ENCODE measurements at regions not wholly inside any gene's neighbourhood (a gene's known extent, or its start where the extent isn't known, plus 50 kb on each side); places are given as distances from the start of the nearest gene placed in this dataset.

DNA sequence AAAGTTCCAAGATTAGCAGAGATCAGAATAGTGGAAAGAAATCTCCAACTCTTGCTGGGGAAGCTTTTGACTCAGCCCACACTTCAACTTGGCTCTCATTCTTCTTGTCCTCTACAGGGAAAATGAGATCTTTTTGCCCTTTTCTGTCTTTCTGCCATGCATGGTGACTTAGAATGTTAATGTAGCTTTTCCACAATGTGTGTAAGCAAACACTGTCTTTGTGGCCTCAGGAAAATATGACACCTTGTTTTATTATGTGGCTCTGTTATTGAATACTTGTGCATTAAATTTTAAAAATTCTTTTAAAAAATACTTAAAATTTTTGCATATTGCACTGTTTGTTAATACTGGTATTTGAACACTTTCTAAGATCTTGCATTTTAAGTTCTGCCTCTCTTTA is 65.4 kb upstream of the WDR75 start:
- Histone ChIP-seq H3K9ac (ENCODE audit: control insufficient read depth, extremely low read depth, insufficient read depth, low read length) (no peak overlapping the region), H4K20me1 (ENCODE audit: control insufficient read depth, extremely low read depth, insufficient read depth, low read length) (no peaks in the 10 kb centered on the region), H3K36me3 (ENCODE audit: control insufficient read depth in 2 of 2, extremely low read depth in 1 of 2, insufficient read depth in 2 of 2, low read length in 2 of 2) (no peaks in the 10 kb centered on the region), H3K4me3 (ENCODE audit: control insufficient read depth in 2 of 3, extremely low read depth in 1 of 3, insufficient read depth in 2 of 3, low read depth in 1 of 3, low read length in 3 of 3) (no peak overlapping the region), H3K9me1 (ENCODE audit: control insufficient read depth, extremely low read depth, insufficient read depth, low read length) (no peaks in the 10 kb centered on the region), H2AFZ (ENCODE audit: control insufficient read depth, low read length) (no peak overlapping the region), H3K27me3 (ENCODE audit: control insufficient read depth, extremely low read depth, insufficient read depth, low read length) (no peaks in the 10 kb centered on the region), H3K9me3 (ENCODE audit: control insufficient read depth, low read depth, low read length) (no peaks in the 10 kb centered on the region), H3K4me1 (ENCODE audit: control insufficient read depth, extremely low read depth, insufficient read depth, low read length) (peaks cover 22% of the 10 kb centered on the region), H3K27ac (ENCODE audit: control insufficient read depth, insufficient read depth, low read length) (no peak overlapping the region), H3K79me2 (ENCODE audit: control insufficient read depth, insufficient read depth, low read length) (no peaks in the 10 kb centered on the region), H3K4me2 (ENCODE audit: control insufficient read depth, extremely low read depth, insufficient read depth, low read depth, low read length) (no peak overlapping the region)
- DNase-seq (ENCODE audit: low read depth, low spot score) (no peak), FAIRE-seq (no peak)
- TF ChIP-seq EZH2 (IDR thresholded peaks at IDR 0.05; ENCODE audit: low read length): no peak
- dilution Hi-C loops (cut with MboI; ENCODE audit: extremely low pct_ligation_motif_present, low sequenced_read_pairs): no loop called here

DNA sequence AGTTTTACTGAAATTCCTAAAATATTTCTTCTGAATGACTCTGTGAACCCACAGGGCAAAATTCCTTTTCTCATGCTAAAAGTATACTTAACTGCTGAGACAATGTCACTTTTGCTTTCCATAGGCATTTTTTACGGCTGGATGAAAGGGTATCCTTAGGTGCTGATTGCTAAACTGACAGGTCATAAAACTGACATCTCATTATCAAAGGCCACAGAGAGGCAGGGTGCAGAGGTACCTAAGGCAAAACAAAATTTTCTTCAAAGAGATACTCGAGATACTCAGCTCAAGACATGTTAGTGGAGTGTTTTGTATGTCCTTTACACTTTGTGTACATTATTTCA is 62.0 kb upstream of the WDR75 start:
- Histone ChIP-seq H2AFZ (ENCODE audit: control insufficient read depth, low read length) (peak overlapping the region; percentile 47), H3K27me3 (ENCODE audit: control insufficient read depth, extremely low read depth, insufficient read depth, low read length) (no peaks in the 10 kb centered on the region), H3K4me1 (ENCODE audit: control insufficient read depth, extremely low read depth, insufficient read depth, low read length) (peaks cover 19% of the 10 kb centered on the region), H4K20me1 (ENCODE audit: control insufficient read depth, extremely low read depth, insufficient read depth, low read length) (no peaks in the 10 kb centered on the region), H3K9me1 (ENCODE audit: control insufficient read depth, extremely low read depth, insufficient read depth, low read length) (no peaks in the 10 kb centered on the region), H3K27ac (ENCODE audit: control insufficient read depth, insufficient read depth, low read length) (peak overlapping the region; percentile 45), H3K79me2 (ENCODE audit: control insufficient read depth, insufficient read depth, low read length) (no peaks in the 10 kb centered on the region), H3K9me3 (ENCODE audit: control insufficient read depth, low read depth, low read length) (no peaks in the 10 kb centered on the region), H3K36me3 (ENCODE audit: control insufficient read depth in 2 of 2, extremely low read depth in 1 of 2, insufficient read depth in 2 of 2, low read length in 2 of 2) (no peaks in the 10 kb centered on the region), H3K9ac (ENCODE audit: control insufficient read depth, extremely low read depth, insufficient read depth, low read length) (no peak overlapping the region), H3K4me3 (ENCODE audit: control insufficient read depth in 2 of 3, extremely low read depth in 1 of 3, insufficient read depth in 2 of 3, low read depth in 1 of 3, low read length in 3 of 3) (peak overlapping the region in 2 of 3 experiments; percentile 33 to 42), H3K4me2 (ENCODE audit: control insufficient read depth, extremely low read depth, insufficient read depth, low read depth, low read length) (peak overlapping the region; percentile 66)
- dilution Hi-C loops (cut with MboI; ENCODE audit: extremely low pct_ligation_motif_present, low sequenced_read_pairs): no loop called here
- TF ChIP-seq, protein P1, sequence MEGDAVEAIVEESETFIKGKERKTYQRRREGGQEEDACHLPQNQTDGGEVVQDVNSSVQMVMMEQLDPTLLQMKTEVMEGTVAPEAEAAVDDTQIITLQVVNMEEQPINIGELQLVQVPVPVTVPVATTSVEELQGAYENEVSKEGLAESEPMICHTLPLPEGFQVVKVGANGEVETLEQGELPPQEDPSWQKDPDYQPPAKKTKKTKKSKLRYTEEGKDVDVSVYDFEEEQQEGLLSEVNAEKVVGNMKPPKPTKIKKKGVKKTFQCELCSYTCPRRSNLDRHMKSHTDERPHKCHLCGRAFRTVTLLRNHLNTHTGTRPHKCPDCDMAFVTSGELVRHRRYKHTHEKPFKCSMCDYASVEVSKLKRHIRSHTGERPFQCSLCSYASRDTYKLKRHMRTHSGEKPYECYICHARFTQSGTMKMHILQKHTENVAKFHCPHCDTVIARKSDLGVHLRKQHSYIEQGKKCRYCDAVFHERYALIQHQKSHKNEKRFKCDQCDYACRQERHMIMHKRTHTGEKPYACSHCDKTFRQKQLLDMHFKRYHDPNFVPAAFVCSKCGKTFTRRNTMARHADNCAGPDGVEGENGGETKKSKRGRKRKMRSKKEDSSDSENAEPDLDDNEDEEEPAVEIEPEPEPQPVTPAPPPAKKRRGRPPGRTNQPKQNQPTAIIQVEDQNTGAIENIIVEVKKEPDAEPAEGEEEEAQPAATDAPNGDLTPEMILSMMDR (optimal IDR thresholded peaks at IDR 0.05 in 1 of 3, IDR thresholded peaks at IDR 0.05 in 1 of 3, conservative IDR thresholded peaks at IDR 0.05 in 1 of 3; ENCODE audit: extremely low read depth in 1 of 3, insufficient read depth in 2 of 3, low read length in 3 of 3): no peak
- DNase-seq (ENCODE audit: low read depth, low spot score) (no peak), FAIRE-seq (peak; percentile 9)

DNA sequence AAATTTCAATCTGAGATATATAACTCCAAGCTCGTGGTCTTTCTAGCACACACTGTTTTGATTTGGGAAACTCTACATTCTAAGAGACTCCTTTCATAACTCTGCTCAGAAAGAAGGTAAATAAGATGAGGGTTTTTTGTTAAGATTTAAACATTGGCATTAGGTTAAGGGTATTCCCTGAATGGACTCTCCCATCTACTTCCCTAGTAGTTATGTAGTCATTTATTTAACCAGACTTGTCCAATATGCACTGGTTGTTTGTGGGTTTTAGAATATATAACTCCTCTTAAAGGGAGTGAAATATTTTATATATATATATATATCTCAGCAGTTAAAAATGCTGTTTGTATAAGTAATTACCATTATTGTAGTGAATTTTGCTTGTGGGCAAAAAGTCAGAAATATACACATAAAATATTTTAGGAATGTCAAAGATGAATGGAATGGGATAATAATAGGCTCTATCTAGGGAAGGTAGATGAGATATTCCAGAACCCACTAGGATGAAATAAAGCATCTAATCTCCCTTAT is 61.5 kb upstream of the WDR75 start:
- Histone ChIP-seq H3K27ac (ENCODE audit: control insufficient read depth, insufficient read depth, low read length) (peak overlapping the region; percentile 45), H3K79me2 (ENCODE audit: control insufficient read depth, insufficient read depth, low read length) (no peaks in the 10 kb centered on the region), H3K9ac (ENCODE audit: control insufficient read depth, extremely low read depth, insufficient read depth, low read length) (no peak overlapping the region), H2AFZ (ENCODE audit: control insufficient read depth, low read length) (peak overlapping the region; percentile 47), H3K9me1 (ENCODE audit: control insufficient read depth, extremely low read depth, insufficient read depth, low read length) (no peaks in the 10 kb centered on the region), H4K20me1 (ENCODE audit: control insufficient read depth, extremely low read depth, insufficient read depth, low read length) (no peaks in the 10 kb centered on the region), H3K4me1 (ENCODE audit: control insufficient read depth, extremely low read depth, insufficient read depth, low read length) (peaks cover 15% of the 10 kb centered on the region), H3K4me2 (ENCODE audit: control insufficient read depth, extremely low read depth, insufficient read depth, low read depth, low read length) (peak overlapping the region; percentile 66), H3K4me3 (ENCODE audit: control insufficient read depth in 2 of 3, extremely low read depth in 1 of 3, insufficient read depth in 2 of 3, low read depth in 1 of 3, low read length in 3 of 3) (peak overlapping the region in 1 of 3 experiments; percentile 42), H3K36me3 (ENCODE audit: control insufficient read depth in 2 of 2, extremely low read depth in 1 of 2, insufficient read depth in 2 of 2, low read length in 2 of 2) (no peaks in the 10 kb centered on the region), H3K27me3 (ENCODE audit: control insufficient read depth, extremely low read depth, insufficient read depth, low read length) (no peaks in the 10 kb centered on the region), H3K9me3 (ENCODE audit: control insufficient read depth, low read depth, low read length) (no peaks in the 10 kb centered on the region)
- DNase-seq (ENCODE audit: low read depth, low spot score) (no peak), FAIRE-seq (no peak)
- TF ChIP-seq EZH2 (IDR thresholded peaks at IDR 0.05; ENCODE audit: low read length): no peak
- TF ChIP-seq, protein P1 (optimal IDR thresholded peaks at IDR 0.05 in 1 of 3, IDR thresholded peaks at IDR 0.05 in 1 of 3, conservative IDR thresholded peaks at IDR 0.05 in 1 of 3; ENCODE audit: extremely low read depth in 1 of 3, insufficient read depth in 2 of 3, low read length in 3 of 3): no peak
- dilution Hi-C loops (cut with MboI; ENCODE audit: extremely low pct_ligation_motif_present, low sequenced_read_pairs): no loop called here

All from keratinocyte (primary cell).